GM21825 (cell line): ENCODE measurements at regions not wholly inside any gene's neighbourhood (a gene's known extent, or its start where the extent isn't known, plus 50 kb on each side); places are given as distances from the start of the nearest gene placed in this dataset.
"Not testable (repeated sequence)": the region's sequence is repeated elsewhere in the genome, so short reads cannot be mapped to it uniquely, and the experiment has no call there.

Experiments
- ATAC-seq: cut with Tn5 transposase; IDR thresholded peaks from one replicate; pipeline ENCODE4 v1.9.1; 2021; ENCODE audit warnings: mild to moderate bottlenecking, moderate library complexity; ENCODE audit not compliant: unreplicated experiment

- no peak for ATAC-seq
Measured at GRCh38 chr1:182003953-182004586, 57.4 kb downstream of the ZNF648 start.

GRCh38 chr1:182003025-182003725 lies 58.3 kb downstream of the ZNF648 start:
- no peak for ATAC-seq

GRCh38 chr1:182002570-182002969 lies 58.9 kb downstream of the ZNF648 start:
- ATAC-seq: no peak

- ATAC-seq: no peak
Measured at GRCh38 chr1:181998858-181999257, 62.7 kb downstream of the ZNF648 start.

GRCh38 chr1:181992072-181992471 lies 69.4 kb downstream of the ZNF648 start:
- ATAC-seq: no peak

- no peak for ATAC-seq
Measured at GRCh38 chr1:181990728-181991127, 70.8 kb downstream of the ZNF648 start.

GRCh38 chr1:181989261-181989920 lies 72.1 kb downstream of the ZNF648 start:
- no peak for ATAC-seq

GRCh38 chr1:181987996-181988395 lies 73.5 kb downstream of the ZNF648 start:
- no peak for ATAC-seq

- ATAC-seq: no peak
Measured at GRCh38 chr1:181987334-181987895, 74.1 kb downstream of the ZNF648 start.

- ATAC-seq: no peak
Measured at GRCh38 chr1:181986907-181987305, 74.6 kb downstream of the ZNF648 start.

GRCh38 chr1:181985936-181986906 lies 75.3 kb downstream of the ZNF648 start:
- ATAC-seq: no peak

- no peak for ATAC-seq
Measured at GRCh38 chr1:181985281-181985680, 76.2 kb downstream of the ZNF648 start.

- ATAC-seq: no peak
Measured at GRCh38 chr1:181984006-181984405, 77.5 kb downstream of the ZNF648 start.

GRCh38 chr1:181981821-181982220 lies 79.7 kb downstream of the ZNF648 start:
- ATAC-seq: no peak

GRCh38 chr1:181972256-181972655 lies 89.3 kb downstream of the ZNF648 start:
- no peak for ATAC-seq

GRCh38 chr1:181971424-181971823 lies 90.1 kb downstream of the ZNF648 start:
- no peak for ATAC-seq

- ATAC-seq: no peak
Measured at GRCh38 chr1:181969902-181970301, 91.6 kb downstream of the ZNF648 start.

- ATAC-seq: not testable (repeated sequence)
Measured at GRCh38 chr1:181954696-181955095, 106.8 kb downstream of the ZNF648 start.

GRCh38 chr1:181954178-181954577 lies 107.3 kb downstream of the ZNF648 start:
- not testable (repeated sequence) for ATAC-seq

- ATAC-seq: no peak
Measured at GRCh38 chr1:181953596-181953995, 107.9 kb downstream of the ZNF648 start.

GRCh38 chr1:181951213-181951612 lies 110.3 kb downstream of the ZNF648 start:
- no peak for ATAC-seq
